GM18499 (cell line): ENCODE measurements at regions not wholly inside any gene's neighbourhood (a gene's known extent, or its start where the extent isn't known, plus 50 kb on each side); places are given as distances from the start of the nearest gene placed in this dataset.

ENCODE experiments used
- ATAC-seq: cut with Tn5 transposase; IDR thresholded peaks from one replicate; pipeline ENCODE4 v1.9.1; 2021; ENCODE audit warnings: moderate number of reproducible peaks; ENCODE audit not compliant: insufficient read depth, unreplicated experiment

DNA sequence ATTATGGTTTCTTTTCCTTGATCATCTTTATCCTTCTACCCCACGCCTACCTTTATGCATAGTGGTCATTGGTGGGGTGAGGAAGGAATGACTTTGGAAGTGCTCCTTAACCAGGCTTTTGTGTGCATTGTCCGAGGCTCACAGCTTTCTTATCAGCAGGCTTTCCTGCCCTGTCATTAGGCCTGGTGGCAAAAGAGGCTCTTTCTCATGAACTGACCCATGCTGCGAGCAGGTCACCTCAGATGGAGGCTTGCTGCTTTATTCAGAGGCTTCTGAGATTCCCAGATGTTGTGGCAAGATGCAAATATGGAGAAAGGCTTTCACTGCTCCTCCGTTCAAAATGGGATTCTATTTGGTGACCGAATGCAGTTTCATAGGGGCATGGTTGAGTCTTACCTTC, 57.4 kb upstream of the DMRTA1 start:
- ATAC-seq, result no peak

DNA sequence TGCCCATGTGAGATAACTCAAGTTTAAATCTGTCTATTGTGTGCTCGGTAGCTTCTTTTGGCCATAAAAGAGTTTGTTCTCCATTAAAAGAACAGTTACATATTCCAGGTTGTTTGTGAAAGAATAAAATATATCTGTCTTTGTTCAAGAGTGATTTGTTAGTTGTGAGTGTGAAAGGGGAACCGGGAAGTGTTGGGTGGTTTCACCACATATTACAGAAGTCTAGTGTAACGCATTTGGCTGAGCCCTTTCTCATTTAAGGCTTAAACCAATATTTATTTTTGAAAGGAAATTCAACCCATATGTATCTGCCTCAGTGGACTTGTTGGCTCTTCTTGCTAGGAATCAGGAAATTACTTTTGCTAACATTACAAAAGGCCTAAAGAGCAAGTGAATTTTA, 54.1 kb upstream of the DMRTA1 start:
- ATAC-seq, result no peak

- no peak for ATAC-seq
Observed at GRCh38 chr9:22395687-22396141, 50.9 kb upstream of the DMRTA1 start.
